Pancreas (tissue), 10 donors: ENCODE measurements at regions not wholly inside any gene's neighbourhood (a gene's known extent, or its start where the extent isn't known, plus 50 kb on each side); places are given as distances from the start of the nearest gene placed in this dataset.

ENCODE experiments used
- ATAC-seq, 4 donors: fragments of 200-7000 bp; cut with Tn5 transposase; one replicate each; pipeline versions ENCODE4 v1.8.0 to v1.9.1; 2020; ENCODE audit warnings: mild to moderate bottlenecking in 4 of 4, moderate library complexity in 4 of 4
- DNase-seq, 6 donors: peaks; one replicate each; pipeline ENCODE4 v3.0.0-alpha.2; 2020
- FAIRE-seq: peaks from 2 replicates; lab custom pipeline; 2012; peaks lifted over from hg19 to GRCh38; lab: Jason Lieb, UNC
- H3K27ac ChIP-seq, 4 donors: fragments of 200-600 bp; sonication (generic); 1 replicate in 3 of 4; 2 replicates in 1 of 4; pipeline versions ENCODE4 v1.5.0 to v1.8.0; 2020
- H3K27me3 ChIP-seq, 4 donors: fragments of 200-600 bp; one replicate each; pipeline ENCODE4 v1.8.0; 2021
- H3K36me3 ChIP-seq, 3 donors: fragments of 200-600 bp; sonication (generic) in 1 of 3; one replicate each; pipeline versions ENCODE4 v1.5.0 to v1.8.0; 2020 to 2021
- H3K4me1 ChIP-seq, 3 donors: fragments of 200-600 bp; one replicate each; pipeline ENCODE4 v1.8.0; 2021
- H3K4me3 ChIP-seq, 4 donors: fragments of 200-600 bp; sonication (generic) in 2 of 4; one replicate each; pipeline versions ENCODE4 v1.5.0 to v1.8.0; 2020 to 2021
- H3K9me3 ChIP-seq, 4 donors: fragments of 200-600 bp; one replicate each; pipeline ENCODE4 v1.8.0; 2021
- WGBS, 2 donors: extraction: QIAGEN DNeasy Blood & Tissue Kit; methylation state at CpG; one replicate each; pipeline ENCODE4 v1.1.7; 2013; 5-methylcytosine and 5-hydroxymethylcytosine counted together
- intact Hi-C, 3 donors: fragments of 100-400 bp; cut with DNase I; formaldehyde crosslinking; loops; one replicate each; pipeline versions ENCODE4 v1.11.1 to v1.14.2; 2022
- TF ChIP-seq, protein P1 (sequence below), 4 donors: fragments of 200-600 bp; sonication (generic) in 3 of 4; IDR thresholded peaks; one replicate each; pipeline versions ENCODE4 v1.5.0 to v1.8.0; 2021; ENCODE audit warnings: antibody characterized with exemption in 4 of 4
- donor health status: healthy with polysubstance abuse.
- donor health status: DM: no; HTN: no; CAD: no; lungs with moderate emphysema.
- donor health status: DM: no; HTN: no; CAD: no.
- donor health status: control.
- donor health status: control.
- donor health status: Bipolar disorder and iron deficiency.
- donor health status: DM: yes; HTN: yes; CAD: no.
- donor health status: DM: no; HTN: no; CAD: no.
- donor health status: DM: no; HTN: no; CAD: no.
- donor health status: DM: yes; HTN: yes; CAD: no.

DNA sequence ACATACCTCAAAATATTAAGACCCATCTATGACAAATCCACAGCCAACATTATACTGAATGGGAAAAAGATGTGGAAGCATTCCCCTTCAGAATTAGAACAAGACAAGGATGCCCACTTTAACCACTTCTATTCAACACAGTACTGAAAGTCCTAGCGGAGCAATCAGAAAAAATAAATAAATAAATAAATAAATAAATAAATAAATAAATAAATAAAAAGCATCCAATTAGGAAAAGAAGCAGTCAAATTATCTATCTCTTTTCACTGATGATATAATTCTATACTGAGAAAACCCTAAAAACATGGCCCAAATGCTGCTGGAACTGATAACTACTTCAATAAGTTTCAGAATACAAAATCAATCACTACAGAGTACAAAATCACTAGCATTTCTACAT, 67.5 kb downstream of the PRR32 start:
- H3K27ac ChIP-seq, result no peak overlapping the region
- no peaks in the 10 kb centered on the region for H3K36me3 ChIP-seq
- H3K4me3 ChIP-seq, result no peak overlapping the region
- TF ChIP-seq, protein P1, sequence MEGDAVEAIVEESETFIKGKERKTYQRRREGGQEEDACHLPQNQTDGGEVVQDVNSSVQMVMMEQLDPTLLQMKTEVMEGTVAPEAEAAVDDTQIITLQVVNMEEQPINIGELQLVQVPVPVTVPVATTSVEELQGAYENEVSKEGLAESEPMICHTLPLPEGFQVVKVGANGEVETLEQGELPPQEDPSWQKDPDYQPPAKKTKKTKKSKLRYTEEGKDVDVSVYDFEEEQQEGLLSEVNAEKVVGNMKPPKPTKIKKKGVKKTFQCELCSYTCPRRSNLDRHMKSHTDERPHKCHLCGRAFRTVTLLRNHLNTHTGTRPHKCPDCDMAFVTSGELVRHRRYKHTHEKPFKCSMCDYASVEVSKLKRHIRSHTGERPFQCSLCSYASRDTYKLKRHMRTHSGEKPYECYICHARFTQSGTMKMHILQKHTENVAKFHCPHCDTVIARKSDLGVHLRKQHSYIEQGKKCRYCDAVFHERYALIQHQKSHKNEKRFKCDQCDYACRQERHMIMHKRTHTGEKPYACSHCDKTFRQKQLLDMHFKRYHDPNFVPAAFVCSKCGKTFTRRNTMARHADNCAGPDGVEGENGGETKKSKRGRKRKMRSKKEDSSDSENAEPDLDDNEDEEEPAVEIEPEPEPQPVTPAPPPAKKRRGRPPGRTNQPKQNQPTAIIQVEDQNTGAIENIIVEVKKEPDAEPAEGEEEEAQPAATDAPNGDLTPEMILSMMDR (IDR thresholded peaks at IDR 0.05), result no peak
- no peaks in the 10 kb centered on the region for H3K9me3 ChIP-seq
- DNase-seq, result no peak
- H3K4me1 ChIP-seq, result no peaks in the 10 kb centered on the region
- ATAC-seq, result no peak
- no peaks in the 10 kb centered on the region for H3K27me3 ChIP-seq
- FAIRE-seq, result no peak
- intact Hi-C loops, result no loop called here
- 64 to 77% methylated on average over 1 of the region's 1 CpG for whole genome bisulfite sequencing, 2 donors

DNA sequence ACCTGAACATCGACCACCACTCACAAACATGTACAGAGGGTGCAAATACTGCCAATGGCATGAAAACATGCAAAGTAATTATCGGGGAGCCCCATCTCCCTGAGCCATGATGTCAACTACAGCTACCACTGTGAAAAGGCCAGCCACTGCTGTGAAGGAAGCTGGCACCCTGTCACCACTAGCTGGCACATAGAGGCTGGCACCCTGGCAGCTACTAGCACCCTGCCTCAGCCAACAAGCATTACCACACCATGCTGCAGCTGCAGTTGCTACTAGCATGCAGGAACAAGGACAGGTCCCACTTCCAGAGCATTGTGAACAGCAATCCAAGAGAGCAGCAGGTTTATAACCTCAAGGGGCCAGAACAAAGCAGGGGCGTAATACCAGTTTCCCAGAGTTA, 81.4 kb downstream of the PRR32 start:
- ATAC-seq, result no peak
- Histone ChIP-seq H3K27ac (no peak overlapping the region), H3K36me3 (no peaks in the 10 kb centered on the region), H3K4me1 (no peaks in the 10 kb centered on the region), H3K27me3 (no peaks in the 10 kb centered on the region), H3K4me3 (no peak overlapping the region), H3K9me3 (no peaks in the 10 kb centered on the region)
- intact Hi-C loops, result no loop called here
- TF ChIP-seq, protein P1 (IDR thresholded peaks at IDR 0.05), result no peak
- DNase-seq, result no peak
- FAIRE-seq, result no peak
- 53 to 64% methylated on average over 3 of the region's 3 CpGs for WGBS, 2 donors

DNA sequence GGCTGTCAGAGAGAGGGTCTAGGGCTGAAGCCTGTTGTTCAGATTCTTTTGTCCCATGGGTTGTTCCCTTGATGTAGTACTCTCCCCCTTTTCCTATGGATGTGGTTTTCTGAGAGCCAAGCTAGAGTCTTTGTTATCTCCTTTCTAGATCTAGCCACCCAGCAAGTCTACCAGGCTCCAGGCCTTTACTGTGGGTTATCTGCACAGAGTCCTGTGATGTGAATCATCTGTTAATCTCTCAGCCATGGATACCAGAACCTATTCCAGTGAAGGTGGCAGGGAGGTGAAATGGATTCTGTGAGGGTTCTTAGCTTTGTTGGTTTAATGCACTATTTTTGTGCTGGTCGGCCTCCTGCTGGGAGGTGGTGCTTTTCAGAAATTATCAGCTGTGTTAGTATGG, 109.5 kb downstream of the PRR32 start:
- TF ChIP-seq, protein P1 (IDR thresholded peaks at IDR 0.05), result no peak
- WGBS, 2 donors, result 67 to 79% methylated on average over 1 of the region's 1 CpG
- DNase-seq (no peak), FAIRE-seq (no peak), ATAC-seq (no peak)
- Histone ChIP-seq H3K27ac (no peak overlapping the region), H3K4me3 (no peak overlapping the region), H3K36me3 (no peaks in the 10 kb centered on the region), H3K27me3 (no peaks in the 10 kb centered on the region), H3K4me1 (no peaks in the 10 kb centered on the region), H3K9me3 (no peaks in the 10 kb centered on the region)
- intact Hi-C loops, result no loop called here

DNA sequence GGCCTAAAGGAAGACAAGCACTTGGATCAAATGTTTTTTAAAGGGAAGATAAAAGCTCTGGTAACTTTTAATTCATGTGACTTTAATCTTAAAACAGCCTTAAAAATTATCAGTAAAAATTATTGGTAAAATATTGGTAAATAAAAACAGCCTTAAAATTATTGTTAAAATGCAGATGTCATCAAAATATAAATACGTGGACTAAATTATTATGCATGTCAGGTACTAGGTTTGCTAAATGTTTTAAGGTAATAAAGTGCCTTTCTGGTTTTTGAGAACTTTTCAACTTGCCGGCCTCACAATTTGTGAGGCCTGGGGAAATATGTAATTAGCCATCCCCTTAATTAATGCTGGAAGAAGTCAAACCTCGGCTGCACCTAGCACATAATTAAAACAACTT, 147.7 kb downstream of the PRR32 start:
- TF ChIP-seq, protein P1 (IDR thresholded peaks at IDR 0.05), result no peak
- DNase-seq, result no peak
- H3K36me3 ChIP-seq, result no peaks in the 10 kb centered on the region
- 51 to 59% methylated on average over 3 of the region's 3 CpGs for WGBS, 2 donors
- H3K4me3 ChIP-seq, result no peak overlapping the region
- no peaks in the 10 kb centered on the region for H3K27me3 ChIP-seq
- intact Hi-C loops, result no loop called here
- no peaks in the 10 kb centered on the region for H3K9me3 ChIP-seq
- FAIRE-seq, result no peak
- no peaks in the 10 kb centered on the region for H3K4me1 ChIP-seq
- no peak overlapping the region for H3K27ac ChIP-seq
- ATAC-seq, result no peak

DNA sequence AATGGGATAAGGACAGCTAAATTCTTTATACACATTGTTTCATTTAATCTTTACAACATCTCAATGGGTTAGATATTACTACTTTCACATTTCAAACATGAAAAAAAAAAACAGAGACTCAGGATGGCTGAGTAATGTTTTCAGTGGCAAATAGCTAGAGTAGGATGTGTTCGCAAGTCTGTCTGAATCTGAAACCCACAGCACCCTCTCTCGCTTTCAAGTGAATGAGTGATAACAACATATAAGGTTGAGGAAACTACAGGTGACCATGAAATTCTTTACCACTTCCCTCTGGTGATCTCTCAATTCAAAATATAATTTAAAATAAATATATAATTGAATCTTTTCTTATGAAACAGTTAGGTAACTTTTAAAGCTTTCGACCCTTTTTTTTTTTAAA, 162.6 kb downstream of the PRR32 start:
- intact Hi-C loops, result no loop called here
- ATAC-seq (no peak), FAIRE-seq (no peak), DNase-seq (no peak)
- H3K4me3 ChIP-seq, result no peak overlapping the region
- TF ChIP-seq, protein P1 (IDR thresholded peaks at IDR 0.05), result no peak
- H3K27ac ChIP-seq, result no peak overlapping the region
- 62 to 76% methylated on average over 3 of the region's 3 CpGs for WGBS, 2 donors
- no peaks in the 10 kb centered on the region for H3K27me3 ChIP-seq
- no peaks in the 10 kb centered on the region for H3K4me1 ChIP-seq
- no peaks in the 10 kb centered on the region for H3K36me3 ChIP-seq
- no peaks in the 10 kb centered on the region for H3K9me3 ChIP-seq
